ENCODE measurements at regions not wholly inside any gene's neighbourhood (a gene's known extent, or its start where the extent isn't known, plus 50 kb on each side); places are given as distances from the start of the nearest gene placed in this dataset.

GRCh38 chr5:74188351-74189105 is 452.0 kb downstream of the ENC1 start:
- DNase-seq (ENCODE audit: low read depth, low spot score) (no peak), FAIRE-seq (no peak)
- no peak overlapping the region for H3K9ac ChIP-seq (replicated peaks; ENCODE audit: extremely low read depth, insufficient read depth, low read length)
- TF ChIP-seq MYC (IDR thresholded peaks at IDR 0.05; ENCODE audit: low read depth, low read length) (no peak), FOS (IDR thresholded peaks at IDR 0.05; ENCODE audit: borderline replicate concordance, insufficient read depth, low read length) (no peak), GATA2 (IDR thresholded peaks at IDR 0.05; ENCODE audit: insufficient read depth, insufficient read length, low read depth, low read length) (no peak), POLR2A (IDR thresholded peaks at IDR 0.05; ENCODE audit: low read depth, low read length) (no peak), MAX (IDR thresholded peaks at IDR 0.05; ENCODE audit: insufficient read depth, insufficient read length) (no peak), EZH2 (IDR thresholded peaks at IDR 0.05; ENCODE audit: borderline replicate concordance, low read depth, low read length, severe bottlenecking) (no peak), CTCF (IDR thresholded peaks at IDR 0.05; ENCODE audit: extremely low read depth in 1 of 2, insufficient read depth in 1 of 2, low read depth in 1 of 2, low read length in 2 of 2) (no peak), POLR2AphosphoS5 (IDR thresholded peaks at IDR 0.05; ENCODE audit: insufficient read depth, low read depth, low read length) (no peak), JUN (IDR thresholded peaks at IDR 0.05; ENCODE audit: borderline replicate concordance, insufficient read depth, insufficient read length, low read depth) (no peak)
- POLR2A ChIA-PET, result no interaction called here
- CTCF ChIA-PET, result no interaction called here
- no peak overlapping the region for H3K4me2 ChIP-seq (ENCODE audit: insufficient read depth, low read length)
- intact Hi-C loops (cut with micrococcal nuclease) (no loop called here), dilution Hi-C loops (cut with MboI; ENCODE audit: extremely low pct_ligation_motif_present, low sequenced_read_pairs) (no loop called here)
- H3K4me3 ChIP-seq (replicated peaks in 1 of 3; ENCODE audit: insufficient read depth in 1 of 3, low read depth in 1 of 3, low read length in 3 of 3), result no peak overlapping the region
- H3K9me3 ChIP-seq (replicated peaks; ENCODE audit: control insufficient read depth, insufficient read depth, low read length), result no peaks in the 10 kb centered on the region
- H3K27me3 ChIP-seq (ENCODE audit: control insufficient read depth in 2 of 2, insufficient read depth in 2 of 2, low read length in 2 of 2), result peaks cover 3 to 6% of the 10 kb centered on the region in 2 experiments
- no peaks in the 10 kb centered on the region for H3K79me2 ChIP-seq (ENCODE audit: control insufficient read depth, insufficient read depth, low read length)
- no TSS peak for BruUV-seq (replicated peaks)
- H3K9me1 ChIP-seq (replicated peaks; ENCODE audit: control insufficient read depth, extremely low read depth, insufficient read depth, low read length), result no peaks in the 10 kb centered on the region
- H4K20me1 ChIP-seq (replicated peaks; ENCODE audit: control insufficient read depth, extremely low read depth, insufficient read depth, low read length), result no peaks in the 10 kb centered on the region
- H3K36me3 ChIP-seq (ENCODE audit: control insufficient read depth in 2 of 2, extremely low read depth in 1 of 2, insufficient read depth in 2 of 2, low read length in 2 of 2), result no peaks in the 10 kb centered on the region
- no peak overlapping the region for H2AFZ ChIP-seq (ENCODE audit: low read depth, low read length)
- no peaks in the 10 kb centered on the region for H3K4me1 ChIP-seq (ENCODE audit: control insufficient read depth, extremely low read depth, insufficient read depth, low read length)
- H3K27ac ChIP-seq (ENCODE audit: insufficient read depth, low read depth, low read length), result no peak overlapping the region

All from endothelial cell of umbilical vein (primary cell).